Sigmoid colon (tissue), 6 donors: ENCODE measurements at regions not wholly inside any gene's neighbourhood (a gene's known extent, or its start where the extent isn't known, plus 50 kb on each side); places are given as distances from the start of the nearest gene placed in this dataset.
A peak's percentile ranks its signal among the peaks of the same experiment; 100 is the strongest.

Experiments
- DNase-seq: peaks from one replicate; pipeline ENCODE4 v3.0.0-alpha.2; 2019
- H3K27ac ChIP-seq, 4 donors: fragments of 200-600 bp; sonication (generic); one replicate each; pipeline ENCODE4 v1.5.1; 2016 to 2019; ENCODE audit warnings: mild to moderate bottlenecking in 1 of 4
- H3K27me3 ChIP-seq, 3 donors: fragments of 200-600 bp; sonication (generic); one replicate each; pipeline ENCODE4 v1.5.1; 2019; ENCODE audit warnings: mild to moderate bottlenecking in 1 of 3
- H3K36me3 ChIP-seq, 4 donors: fragments of 200-600 bp; sonication (generic); one replicate each; pipeline ENCODE4 v1.5.1; 2016 to 2019
- H3K4me1 ChIP-seq, 4 donors: fragments of 200-600 bp; sonication (generic); one replicate each; pipeline ENCODE4 v1.5.1; 2017 to 2019
- H3K4me3 ChIP-seq, 4 donors: fragments of 200-600 bp; sonication (generic); one replicate each; pipeline ENCODE4 v1.5.1; 2017 to 2019; ENCODE audit warnings: mild to moderate bottlenecking in 2 of 4, moderate library complexity in 1 of 4
- H3K9me3 ChIP-seq, 4 donors: fragments of 200-600 bp in 3 of 4; sonication (generic) in 3 of 4; one replicate each; pipeline versions ENCODE4 v1.5.1 to v1.6.1; 2013 to 2019
- CTCF ChIP-seq, 4 experiments: fragments of 450-650 bp in 3 of 4; fragments of 200-600 bp in 1 of 4; IDR thresholded peaks; one replicate each; pipeline ENCODE4 v1.5.1; 2016 to 2019; ENCODE audit warnings: antibody characterized with exemption in 4 of 4, mild to moderate bottlenecking in 3 of 4, moderate library complexity in 2 of 4
- EP300 ChIP-seq, 4 donors: sonication (generic); formaldehyde crosslinking; IDR thresholded peaks; one replicate each; pipeline ENCODE4 v1.6.1; 2017; ENCODE audit warnings: antibody characterized with exemption in 4 of 4
- POLR2A ChIP-seq, 2 donors: fragments of 450-650 bp; IDR thresholded peaks; one replicate each; pipeline ENCODE4 v1.6.1; 2016; ENCODE audit warnings: antibody characterized with exemption in 2 of 2, mild to moderate bottlenecking in 2 of 2, moderate library complexity in 2 of 2
- POLR2AphosphoS5 ChIP-seq, 4 donors: sonication (generic); formaldehyde crosslinking; IDR thresholded peaks; one replicate each; pipeline ENCODE4 v1.6.1; 2017; ENCODE audit warnings: antibody characterized with exemption in 4 of 4
- WGBS, 2 donors: extraction: QIAGEN DNeasy Blood & Tissue Kit; methylation state at CpG; one replicate each; pipeline ENCODE4 v1.1.7; 2013; 5-methylcytosine and 5-hydroxymethylcytosine counted together
- intact Hi-C: fragments of 100-400 bp; cut with DNase I; formaldehyde crosslinking; loops from one replicate; pipeline ENCODE4 v1.15.1; 2023
- donor health status: healthy with polysubstance abuse.
- donor health status: healthy.

GRCh38 chr5:2288968-2289367 is 406.2 kb upstream of the IRX4 start:
- no peaks in the 10 kb centered on the region for H3K4me1 ChIP-seq
- WGBS, 2 donors, result 80 to 89% methylated on average over 16 of the region's 16 CpGs
- H3K9me3 ChIP-seq, result no peaks in the 10 kb centered on the region
- no peak overlapping the region for H3K27ac ChIP-seq
- intact Hi-C loops, result no loop called here
- no peak overlapping the region for H3K4me3 ChIP-seq
- H3K36me3 ChIP-seq, result no peaks in the 10 kb centered on the region
- no peak for TF ChIP-seq EP300 (IDR thresholded peaks at IDR 0.05)
- TF ChIP-seq POLR2AphosphoS5 (IDR thresholded peaks at IDR 0.05), result no peak
- no peak for TF ChIP-seq POLR2A (IDR thresholded peaks at IDR 0.05)
- TF ChIP-seq CTCF (IDR thresholded peaks at IDR 0.05), result no peak
- no peaks in the 10 kb centered on the region for H3K27me3 ChIP-seq
- no peak for DNase-seq

- Histone ChIP-seq H3K27me3 (no peaks in the 10 kb centered on the region), H3K9me3 (no peaks in the 10 kb centered on the region), H3K36me3 (no peaks in the 10 kb centered on the region), H3K4me1 (no peaks in the 10 kb centered on the region), H3K4me3 (no peak overlapping the region), H3K27ac (no peak overlapping the region)
- TF ChIP-seq CTCF (IDR thresholded peaks at IDR 0.05) (no peak), POLR2A (IDR thresholded peaks at IDR 0.05) (no peak), EP300 (IDR thresholded peaks at IDR 0.05) (no peak), POLR2AphosphoS5 (IDR thresholded peaks at IDR 0.05) (no peak)
- intact Hi-C loops, result no loop called here
- DNase-seq, result peak; percentile 49
- 89 to 94% methylated on average over 11 of the region's 11 CpGs for WGBS, 2 donors
Measured at GRCh38 chr5:2288466-2288865, 405.7 kb upstream of the IRX4 start.

GRCh38 chr5:2286250-2286649 is 403.5 kb upstream of the IRX4 start:
- H3K4me1 ChIP-seq, result no peaks in the 10 kb centered on the region
- no peak overlapping the region for H3K4me3 ChIP-seq
- H3K27ac ChIP-seq, result no peak overlapping the region
- H3K36me3 ChIP-seq, result no peaks in the 10 kb centered on the region
- DNase-seq, result no peak
- intact Hi-C loops, result no loop called here
- H3K27me3 ChIP-seq, result no peaks in the 10 kb centered on the region
- TF ChIP-seq POLR2A (IDR thresholded peaks at IDR 0.05) (no peak), CTCF (IDR thresholded peaks at IDR 0.05) (no peak), EP300 (IDR thresholded peaks at IDR 0.05) (no peak), POLR2AphosphoS5 (IDR thresholded peaks at IDR 0.05) (no peak)
- WGBS, 2 donors, result 84 to 87% methylated on average over 7 of the region's 7 CpGs
- no peaks in the 10 kb centered on the region for H3K9me3 ChIP-seq

- TF ChIP-seq EP300 (IDR thresholded peaks at IDR 0.05) (no peak), POLR2A (IDR thresholded peaks at IDR 0.05) (no peak), POLR2AphosphoS5 (IDR thresholded peaks at IDR 0.05) (no peak), CTCF (IDR thresholded peaks at IDR 0.05) (no peak)
- Histone ChIP-seq H3K4me3 (no peak overlapping the region), H3K27me3 (no peaks in the 10 kb centered on the region), H3K9me3 (no peaks in the 10 kb centered on the region), H3K36me3 (no peaks in the 10 kb centered on the region), H3K27ac (no peak overlapping the region), H3K4me1 (no peaks in the 10 kb centered on the region)
- WGBS, 2 donors, result 80 to 87% methylated on average over 8 of the region's 8 CpGs
- peak; percentile 22 for DNase-seq
- intact Hi-C loops, result no loop called here
Measured at GRCh38 chr5:2284678-2285077, 402.0 kb upstream of the IRX4 start.

- H3K27ac ChIP-seq, result no peak overlapping the region
- WGBS, 2 donors, result 84 to 87% methylated on average over 10 of the region's 10 CpGs
- TF ChIP-seq POLR2AphosphoS5 (IDR thresholded peaks at IDR 0.05) (no peak), CTCF (IDR thresholded peaks at IDR 0.05) (no peak), POLR2A (IDR thresholded peaks at IDR 0.05) (no peak), EP300 (IDR thresholded peaks at IDR 0.05) (no peak)
Measured at GRCh38 chr5:2283481-2284045, 400.8 kb upstream of the IRX4 start.

More at GRCh38 chr5:2283481-2284045, 400.8 kb upstream of the IRX4 start:
- no peaks in the 10 kb centered on the region for H3K27me3 ChIP-seq
- DNase-seq, result peak; percentile 54
- intact Hi-C loops, result no loop called here
- H3K4me1 ChIP-seq, result no peaks in the 10 kb centered on the region
- H3K36me3 ChIP-seq, result no peaks in the 10 kb centered on the region
- no peak overlapping the region for H3K4me3 ChIP-seq
- no peaks in the 10 kb centered on the region for H3K9me3 ChIP-seq
